AG04450 (cell line): ENCODE measurements at regions not wholly inside any gene's neighbourhood (a gene's known extent, or its start where the extent isn't known, plus 50 kb on each side); places are given as distances from the start of the nearest gene placed in this dataset.

ENCODE experiments used
- CTCF ChIA-PET: fragments of 300-600, 350-600 bp; formaldehyde crosslinking; extraction: SDS; loops from one replicate; lab custom pipeline; 2022; ENCODE audit warnings: antibody characterized with exemption, inconsistent platforms; lab: Charles Lee
- POLR2A ChIA-PET: fragments of 350-600 bp; formaldehyde crosslinking; extraction: SDS; loops from one replicate; lab custom pipeline; 2021; ENCODE audit warnings: antibody characterized with exemption, inconsistent platforms; lab: Yijun Ruan, JAX
- DNase-seq: peaks from one replicate; pipeline ENCODE4 v3.0.0-alpha.2; 2011; ENCODE audit warnings: low read depth, low spot score
- H3K27ac ChIP-seq: one replicate; pipeline ENCODE4 v1.5.1; 2012; ENCODE audit warnings: low read depth, low read length, control low read depth
- H3K27me3 ChIP-seq: one replicate; pipeline ENCODE4 v1.6.0; 2012; ENCODE audit warnings: low read length; ENCODE audit not compliant: control insufficient read depth, insufficient read depth
- H3K4me3 ChIP-seq: 2 replicates; pipeline ENCODE4 v1.5.1; 2011; ENCODE audit warnings: mild to moderate bottlenecking, low read depth, low read length, control low read depth
- H3K9me3 ChIP-seq: 2 replicates; pipeline ENCODE4 v1.5.1; 2012; ENCODE audit warnings: low read length; ENCODE audit not compliant: control insufficient read depth, insufficient read depth
- CTCF ChIP-seq: IDR thresholded peaks from 2 replicates; pipeline ENCODE4 v1.5.1; 2011; ENCODE audit warnings: low read depth, low read length, control low read depth, inconsistent platforms

- H3K27ac ChIP-seq, result no peak overlapping the region
- no peak for TF ChIP-seq CTCF
- DNase-seq, result no peak
- H3K9me3 ChIP-seq, result no peaks in the 10 kb centered on the region; the same call in 1 of the 2 replicates
- H3K27me3 ChIP-seq, result no peaks in the 10 kb centered on the region
- ChIA-PET CTCF (no interaction called here), POLR2A (no interaction called here)
- H3K4me3 ChIP-seq, result no peak overlapping the region
Measured at GRCh38 chr4:187118166-187118565, 394.5 kb upstream of the FAT1 start.

- Histone ChIP-seq H3K27ac (no peak overlapping the region), H3K9me3 (no peaks in the 10 kb centered on the region; the same call in 1 of the 2 replicates), H3K4me3 (no peak overlapping the region), H3K27me3 (no peaks in the 10 kb centered on the region)
- ChIA-PET POLR2A (no interaction called here), CTCF (no interaction called here)
- DNase-seq, result no peak
- no peak for TF ChIP-seq CTCF
Measured at GRCh38 chr4:187118602-187119120, 395.0 kb upstream of the FAT1 start.

GRCh38 chr4:187124331-187124730, 400.7 kb upstream of the FAT1 start:
- Histone ChIP-seq H3K4me3 (no peak overlapping the region), H3K27ac (no peak overlapping the region), H3K27me3 (no peaks in the 10 kb centered on the region), H3K9me3 (no peaks in the 10 kb centered on the region)
- TF ChIP-seq CTCF, result no peak
- ChIA-PET POLR2A (no interaction called here), CTCF (no interaction called here)
- DNase-seq, result no peak

- Histone ChIP-seq H3K27me3 (no peaks in the 10 kb centered on the region), H3K4me3 (no peak overlapping the region), H3K9me3 (no peaks in the 10 kb centered on the region), H3K27ac (no peak overlapping the region)
- no peak for DNase-seq
- ChIA-PET CTCF (no interaction called here), POLR2A (no interaction called here)
- no peak for TF ChIP-seq CTCF
Measured at GRCh38 chr4:187125062-187125461, 401.4 kb upstream of the FAT1 start.

GRCh38 chr4:187127456-187127855, 403.8 kb upstream of the FAT1 start:
- CTCF ChIA-PET, result no interaction called here
- no peaks in the 10 kb centered on the region for H3K27me3 ChIP-seq
- no peak overlapping the region for H3K4me3 ChIP-seq
- no peak overlapping the region for H3K27ac ChIP-seq
- no peak for TF ChIP-seq CTCF
- POLR2A ChIA-PET, result no interaction called here
- H3K9me3 ChIP-seq, result no peaks in the 10 kb centered on the region
- no peak for DNase-seq
